HepG2 (cell line): ENCODE measurements at regions not wholly inside any gene's neighbourhood (a gene's known extent, or its start where the extent isn't known, plus 50 kb on each side); places are given as distances from the start of the nearest gene placed in this dataset.

Source experiments
- FLYWCH1 ChIP-seq: sonication (generic); formaldehyde crosslinking; IDR thresholded peaks from 2 replicates; pipeline ENCODE4 v1.8.1; 2023; ENCODE audit warnings: mild to moderate bottlenecking, missing genetic modification reagents
- HNF4A ChIP-seq: sonication (generic); formaldehyde crosslinking; IDR thresholded peaks from 2 replicates; pipeline ENCODE4 v1.4.0; 2020; ENCODE audit warnings: missing genetic modification reagents
- MEIS1 ChIP-seq: sonication (generic); formaldehyde crosslinking; IDR thresholded peaks from 2 replicates; pipeline ENCODE4 v1.9.0; 2021; ENCODE audit warnings: mild to moderate bottlenecking, missing genetic modification reagents, moderate library complexity, borderline replicate concordance
- RBAK ChIP-seq: sonication (generic); formaldehyde crosslinking; IDR thresholded peaks from 2 replicates; pipeline ENCODE4 v1.5.1; 2020; ENCODE audit warnings: mild to moderate bottlenecking, missing genetic modification reagents
- RNF219 ChIP-seq: sonication (generic); formaldehyde crosslinking; IDR thresholded peaks from 2 replicates; pipeline ENCODE4 v1.5.0; 2020; ENCODE audit warnings: mild to moderate bottlenecking, missing genetic modification reagents
- TOE1 ChIP-seq: sonication (generic); formaldehyde crosslinking; IDR thresholded peaks from 2 replicates; pipeline ENCODE4 v1.4.0; 2020; ENCODE audit warnings: mild to moderate bottlenecking, missing genetic modification reagents
- ZBTB33 ChIP-seq: sonication (generic); formaldehyde crosslinking; IDR thresholded peaks from 2 replicates; pipeline ENCODE4 v1.4.0; 2020; ENCODE audit warnings: missing genetic modification reagents
- ZEB1 ChIP-seq: IDR thresholded peaks from 2 replicates; pipeline ENCODE4 v1.6.1; 2012; ENCODE audit warnings: mild to moderate bottlenecking, low read depth, inconsistent platforms; ENCODE audit not compliant: insufficient replicate concordance
- ZNF510 ChIP-seq: sonication (generic); formaldehyde crosslinking; IDR thresholded peaks from 2 replicates; pipeline ENCODE4 v1.4.0; 2020; ENCODE audit warnings: low read depth, mild to moderate bottlenecking, missing genetic modification reagents
- TF ChIP-seq, protein P1 (sequence below): IDR thresholded peaks from 2 replicates; pipeline ENCODE4 v1.6.1; 2016
- TF ChIP-seq, protein P2 (sequence below): sonication (generic); formaldehyde crosslinking; IDR thresholded peaks from 2 replicates; pipeline ENCODE4 v1.9.0; 2021; ENCODE audit warnings: missing genetic modification reagents, mild to moderate bottlenecking, borderline replicate concordance
- TF ChIP-seq, protein P3 (sequence below): sonication (generic); formaldehyde crosslinking; IDR thresholded peaks from 2 replicates; pipeline ENCODE4 v1.4.0; 2020; ENCODE audit warnings: mild to moderate bottlenecking, missing genetic modification reagents

DNA sequence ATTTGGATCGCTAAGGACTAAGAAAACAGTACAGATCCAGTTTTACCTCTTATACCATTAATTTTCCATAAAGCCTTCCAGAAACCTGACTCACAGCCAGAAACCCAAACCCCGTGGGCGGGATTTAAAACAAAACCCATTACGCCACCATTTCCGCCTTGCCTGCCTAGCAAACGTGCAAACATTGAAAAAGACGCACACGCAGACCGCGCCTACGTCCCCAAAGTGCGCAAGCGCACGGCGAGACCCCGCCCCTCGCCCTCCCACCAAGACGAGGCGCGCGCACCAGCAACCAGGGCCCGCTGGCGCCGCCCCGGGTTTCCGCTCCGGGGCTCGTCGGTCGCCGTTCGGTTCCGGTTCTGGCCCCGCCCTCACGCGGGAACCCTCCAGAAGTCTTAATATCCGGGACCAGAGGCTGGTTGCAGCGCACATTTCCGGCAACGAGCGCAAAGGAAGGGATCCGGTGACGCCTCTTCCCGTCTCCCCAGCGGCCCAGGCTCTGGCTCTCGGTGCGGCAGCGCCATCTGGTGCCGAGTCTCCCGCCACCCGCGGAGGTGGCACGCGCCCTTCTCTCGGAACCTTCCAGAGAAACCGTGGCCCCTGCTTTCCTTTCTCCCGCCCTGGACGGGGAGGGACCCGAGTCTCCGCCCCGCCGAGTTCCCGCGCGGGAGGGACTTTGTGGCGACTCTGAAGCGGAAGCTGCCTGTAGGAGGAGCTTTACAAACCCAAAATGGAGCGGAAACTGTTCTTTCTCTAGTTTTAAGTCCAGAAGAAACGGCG is 256.9 kb upstream of the STARD13 start (continued):
- TF ChIP-seq, protein P1, sequence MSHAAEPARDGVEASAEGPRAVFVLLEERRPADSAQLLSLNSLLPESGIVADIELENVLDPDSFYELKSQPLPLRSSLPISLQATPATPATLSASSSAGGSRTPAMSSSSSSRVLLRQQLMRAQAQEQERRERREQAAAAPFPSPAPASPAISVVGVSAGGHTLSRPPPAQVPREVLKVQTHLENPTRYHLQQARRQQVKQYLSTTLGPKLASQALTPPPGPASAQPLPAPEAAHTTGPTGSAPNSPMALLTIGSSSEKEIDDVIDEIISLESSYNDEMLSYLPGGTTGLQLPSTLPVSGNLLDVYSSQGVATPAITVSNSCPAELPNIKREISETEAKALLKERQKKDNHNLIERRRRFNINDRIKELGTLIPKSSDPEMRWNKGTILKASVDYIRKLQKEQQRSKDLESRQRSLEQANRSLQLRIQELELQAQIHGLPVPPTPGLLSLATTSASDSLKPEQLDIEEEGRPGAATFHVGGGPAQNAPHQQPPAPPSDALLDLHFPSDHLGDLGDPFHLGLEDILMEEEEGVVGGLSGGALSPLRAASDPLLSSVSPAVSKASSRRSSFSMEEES (CRISPR knock-in tag) = peak; percentile 90; the same call in 1 of the 2 replicates
- peak; percentile 96; the same call in 1 of the 2 replicates for TF ChIP-seq FLYWCH1 (CRISPR knock-in tag)
- TF ChIP-seq RNF219 (CRISPR knock-in tag) = peak; percentile 97
- TF ChIP-seq ZEB1 = peak; percentile 9
- no peak; the same call in 1 of the 2 replicates for TF ChIP-seq RBAK (CRISPR knock-in tag)
- peak; percentile 81; the same call in 1 of the 2 replicates for TF ChIP-seq ZBTB33 (CRISPR knock-in tag)
- TF ChIP-seq TOE1 (CRISPR knock-in tag) = no peak; the same call in 1 of the 2 replicates
- TF ChIP-seq, protein P2, sequence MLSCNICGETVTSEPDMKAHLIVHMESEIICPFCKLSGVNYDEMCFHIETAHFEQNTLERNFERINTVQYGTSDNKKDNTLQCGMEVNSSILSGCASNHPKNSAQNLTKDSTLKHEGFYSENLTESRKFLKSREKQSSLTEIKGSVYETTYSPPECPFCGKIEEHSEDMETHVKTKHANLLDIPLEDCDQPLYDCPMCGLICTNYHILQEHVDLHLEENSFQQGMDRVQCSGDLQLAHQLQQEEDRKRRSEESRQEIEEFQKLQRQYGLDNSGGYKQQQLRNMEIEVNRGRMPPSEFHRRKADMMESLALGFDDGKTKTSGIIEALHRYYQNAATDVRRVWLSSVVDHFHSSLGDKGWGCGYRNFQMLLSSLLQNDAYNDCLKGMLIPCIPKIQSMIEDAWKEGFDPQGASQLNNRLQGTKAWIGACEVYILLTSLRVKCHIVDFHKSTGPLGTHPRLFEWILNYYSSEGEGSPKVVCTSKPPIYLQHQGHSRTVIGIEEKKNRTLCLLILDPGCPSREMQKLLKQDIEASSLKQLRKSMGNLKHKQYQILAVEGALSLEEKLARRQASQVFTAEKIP (CRISPR knock-in tag) = no peak
- peak; percentile 83 for TF ChIP-seq MEIS1 (CRISPR knock-in tag)
- peak; percentile 36; the same call in 1 of the 2 replicates for TF ChIP-seq HNF4A
- TF ChIP-seq, protein P3, sequence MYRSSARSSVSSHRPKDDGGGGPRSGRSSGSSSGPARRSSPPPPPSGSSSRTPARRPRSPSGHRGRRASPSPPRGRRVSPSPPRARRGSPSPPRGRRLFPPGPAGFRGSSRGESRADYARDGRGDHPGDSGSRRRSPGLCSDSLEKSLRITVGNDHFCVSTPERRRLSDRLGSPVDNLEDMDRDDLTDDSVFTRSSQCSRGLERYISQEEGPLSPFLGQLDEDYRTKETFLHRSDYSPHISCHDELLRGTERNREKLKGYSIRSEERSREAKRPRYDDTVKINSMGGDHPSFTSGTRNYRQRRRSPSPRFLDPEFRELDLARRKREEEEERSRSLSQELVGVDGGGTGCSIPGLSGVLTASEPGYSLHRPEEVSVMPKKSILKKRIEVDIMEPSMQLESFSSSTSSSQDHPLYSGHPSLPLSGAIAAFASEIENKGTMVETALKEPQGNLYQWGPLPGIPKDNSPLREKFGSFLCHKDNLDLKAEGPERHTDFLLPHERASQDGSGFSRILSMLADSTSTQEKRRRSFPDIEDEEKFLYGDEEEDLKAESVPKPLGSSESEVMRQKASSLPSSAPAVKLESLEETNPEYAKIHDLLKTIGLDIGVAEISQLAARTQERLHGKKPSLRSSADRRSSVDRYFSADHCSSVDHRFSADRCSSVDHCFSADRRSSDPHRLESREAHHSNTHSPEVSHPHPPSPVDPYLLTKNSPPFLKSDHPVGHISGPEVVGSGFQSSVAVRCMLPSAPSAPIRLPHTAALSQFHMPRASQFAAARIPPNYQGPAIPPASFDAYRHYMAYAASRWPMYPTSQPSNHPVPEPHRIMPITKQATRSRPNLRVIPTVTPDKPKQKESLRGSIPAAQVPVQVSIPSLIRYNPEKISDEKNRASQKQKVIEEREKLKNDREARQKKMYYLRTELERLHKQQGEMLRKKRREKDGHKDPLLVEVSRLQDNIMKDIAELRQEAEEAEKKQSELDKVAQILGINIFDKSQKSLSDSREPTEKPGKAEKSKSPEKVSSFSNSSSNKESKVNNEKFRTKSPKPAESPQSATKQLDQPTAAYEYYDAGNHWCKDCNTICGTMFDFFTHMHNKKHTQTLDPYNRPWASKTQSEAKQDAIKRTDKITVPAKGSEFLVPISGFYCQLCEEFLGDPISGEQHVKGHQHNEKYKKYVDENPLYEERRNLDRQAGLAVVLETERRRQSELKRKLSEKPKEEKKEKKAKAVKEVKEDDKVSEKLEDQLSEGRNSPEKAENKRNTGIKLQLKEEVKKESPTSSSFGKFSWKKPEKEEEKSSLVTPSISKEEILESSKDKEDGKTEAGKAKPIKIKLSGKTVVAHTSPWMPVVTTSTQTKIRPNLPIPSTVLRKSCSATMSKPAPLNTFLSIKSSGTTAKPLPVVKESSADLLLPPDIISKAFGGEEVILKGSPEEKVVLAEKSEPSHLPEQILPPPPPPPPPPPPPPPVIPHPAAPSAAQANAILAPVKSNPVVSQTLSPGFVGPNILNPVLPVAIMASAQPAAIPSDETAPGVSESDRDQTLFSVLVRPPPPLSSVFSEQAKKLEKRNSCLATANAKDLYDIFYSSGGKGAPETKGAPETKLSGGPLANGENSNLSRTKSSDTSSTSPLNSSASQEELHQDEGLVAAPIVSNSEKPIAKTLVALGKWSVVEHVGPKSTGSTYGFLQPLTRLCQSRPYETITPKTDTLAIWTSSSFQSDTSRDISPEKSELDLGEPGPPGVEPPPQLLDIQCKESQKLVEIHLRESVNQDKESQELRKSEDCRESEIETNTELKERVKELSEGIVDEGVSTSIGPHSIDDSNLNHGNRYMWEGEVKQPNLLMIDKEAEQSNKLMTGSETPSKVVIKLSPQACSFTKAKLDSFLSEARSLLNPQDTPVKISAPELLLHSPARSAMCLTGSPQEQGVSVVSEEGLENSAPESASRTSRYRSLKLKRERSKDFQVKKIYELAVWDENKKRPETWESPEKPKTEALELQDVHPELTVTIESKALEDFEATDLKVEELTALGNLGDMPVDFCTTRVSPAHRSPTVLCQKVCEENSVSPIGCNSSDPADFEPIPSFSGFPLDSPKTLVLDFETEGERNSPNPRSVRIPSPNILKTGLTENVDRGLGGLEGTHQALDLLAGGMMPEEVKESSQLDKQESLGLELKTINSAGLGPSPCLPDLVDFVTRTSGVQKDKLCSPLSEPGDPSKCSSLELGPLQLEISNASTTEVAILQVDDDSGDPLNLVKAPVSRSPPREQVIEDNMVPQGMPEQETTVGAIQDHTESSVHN = peak; percentile 93; the same call in 1 of the 2 replicates
- TF ChIP-seq ZNF510 (CRISPR knock-in tag) = peak; percentile 89
